MM.1S (cell line): ENCODE measurements at regions not wholly inside any gene's neighbourhood (a gene's known extent, or its start where the extent isn't known, plus 50 kb on each side); places are given as distances from the start of the nearest gene placed in this dataset.
A peak's percentile ranks its signal among the peaks of the same experiment; 100 is the strongest.

Experiments
- DNase-seq: peaks from one replicate; pipeline ENCODE4 v3.0.0-alpha.2; 2015
- H2AFZ ChIP-seq: fragments of 300-600 bp; sonication (generic); 2 replicates; pipeline ENCODE4 v1.6.0; 2016; ENCODE audit warnings: antibody characterized with exemption, low read length
- H3F3A ChIP-seq: fragments of 300-600 bp; sonication (generic); 2 replicates; pipeline ENCODE4 v1.6.1; 2016; ENCODE audit warnings: mild to moderate bottlenecking, antibody characterized with exemption, low read length, moderate library complexity, mixed read lengths; ENCODE audit not compliant: insufficient read depth
- H3K27ac ChIP-seq: fragments of 300-600 bp; sonication (generic); 2 replicates; pipeline ENCODE4 v1.5.1; 2016; ENCODE audit warnings: mild to moderate bottlenecking, low read length
- H3K27me3 ChIP-seq: fragments of 300-600 bp; sonication (generic); replicated peaks from 2 replicates; pipeline ENCODE4 v1.6.0; 2016; ENCODE audit warnings: low read length; ENCODE audit not compliant: insufficient read depth
- H3K36me3 ChIP-seq: fragments of 300-600 bp; sonication (generic); replicated peaks from 2 replicates; pipeline ENCODE4 v1.6.1; 2016; ENCODE audit warnings: mild to moderate bottlenecking, low read length, mixed read lengths; ENCODE audit not compliant: insufficient read depth
- H3K4me1 ChIP-seq: fragments of 300-600 bp; sonication (generic); 2 replicates; pipeline ENCODE4 v1.6.1; 2016; ENCODE audit warnings: low read length, mixed read lengths
- H3K4me2 ChIP-seq: fragments of 300-600 bp; sonication (generic); 2 replicates; pipeline ENCODE4 v1.6.0; 2016; ENCODE audit warnings: low read depth, low read length
- H3K4me3 ChIP-seq: fragments of 300-600 bp; sonication (generic); 2 replicates; pipeline ENCODE4 v1.5.1; 2016; ENCODE audit warnings: low read length, mixed read lengths
- H3K79me2 ChIP-seq: fragments of 300-600 bp; sonication (generic); 2 replicates; pipeline ENCODE4 v1.6.1; 2016; ENCODE audit warnings: mixed run types, low read length, mixed read lengths
- H3K9ac ChIP-seq: fragments of 300-600 bp; sonication (generic); 2 replicates; pipeline ENCODE4 v1.6.1; 2016; ENCODE audit warnings: low read length, mixed read lengths
- H3K9me2 ChIP-seq: fragments of 300-600 bp; sonication (generic); replicated peaks from 2 replicates; pipeline ENCODE4 v1.6.1; 2016; ENCODE audit warnings: mild to moderate bottlenecking, low read length, mixed read lengths; ENCODE audit not compliant: insufficient read depth
- H3K9me3 ChIP-seq: fragments of 300-600 bp; sonication (generic); replicated peaks from 2 replicates; pipeline ENCODE4 v1.6.1; 2016; ENCODE audit warnings: mild to moderate bottlenecking, low read length, mixed read lengths; ENCODE audit not compliant: insufficient read depth
- H4K20me1 ChIP-seq: fragments of 300-600 bp; sonication (generic); 2 replicates; pipeline ENCODE4 v1.6.1; 2016; ENCODE audit warnings: mild to moderate bottlenecking, low read length, moderate library complexity, mixed read lengths; ENCODE audit not compliant: insufficient read depth
- EZH2 ChIP-seq: fragments of 300-600 bp; sonication (generic); optimal IDR thresholded peaks from 2 replicates; pipeline ENCODE3; 2017; ENCODE audit warnings: low read depth, mild to moderate bottlenecking, antibody characterized with exemption, low read length, mixed read lengths
- EZH2phosphoT487 ChIP-seq: fragments of 300-600 bp; sonication (generic); IDR thresholded peaks from 2 replicates; pipeline ENCODE4 v1.6.1; 2018; ENCODE audit warnings: antibody characterized with exemption, low read length
- TF ChIP-seq, protein P1 (sequence below): fragments of 300-600 bp; sonication (generic); IDR thresholded peaks from 2 replicates; pipeline ENCODE4 v1.5.1; 2016; ENCODE audit warnings: antibody characterized with exemption, low read length, mixed read lengths

- Histone ChIP-seq H3K36me3 (no peaks in the 10 kb centered on the region), H3K4me2 (no peak overlapping the region), H3K9me3 (no peaks in the 10 kb centered on the region), H4K20me1 (no peaks in the 10 kb centered on the region), H3F3A (no peaks in the 10 kb centered on the region), H3K9me2 (no peaks in the 10 kb centered on the region), H3K27ac (no peak overlapping the region), H3K9ac (no peak overlapping the region), H3K4me1 (0 out of 2 replicates have a peak, but pooled peaks cover 4% of the 10 kb centered on the region), H3K27me3 (no peaks in the 10 kb centered on the region), H2AFZ (no peak overlapping the region), H3K79me2 (no peaks in the 10 kb centered on the region), H3K4me3 (no peak overlapping the region)
- DNase-seq = no peak
- TF ChIP-seq EZH2 (no peak), EZH2phosphoT487 (no peak)
- TF ChIP-seq, protein P1, sequence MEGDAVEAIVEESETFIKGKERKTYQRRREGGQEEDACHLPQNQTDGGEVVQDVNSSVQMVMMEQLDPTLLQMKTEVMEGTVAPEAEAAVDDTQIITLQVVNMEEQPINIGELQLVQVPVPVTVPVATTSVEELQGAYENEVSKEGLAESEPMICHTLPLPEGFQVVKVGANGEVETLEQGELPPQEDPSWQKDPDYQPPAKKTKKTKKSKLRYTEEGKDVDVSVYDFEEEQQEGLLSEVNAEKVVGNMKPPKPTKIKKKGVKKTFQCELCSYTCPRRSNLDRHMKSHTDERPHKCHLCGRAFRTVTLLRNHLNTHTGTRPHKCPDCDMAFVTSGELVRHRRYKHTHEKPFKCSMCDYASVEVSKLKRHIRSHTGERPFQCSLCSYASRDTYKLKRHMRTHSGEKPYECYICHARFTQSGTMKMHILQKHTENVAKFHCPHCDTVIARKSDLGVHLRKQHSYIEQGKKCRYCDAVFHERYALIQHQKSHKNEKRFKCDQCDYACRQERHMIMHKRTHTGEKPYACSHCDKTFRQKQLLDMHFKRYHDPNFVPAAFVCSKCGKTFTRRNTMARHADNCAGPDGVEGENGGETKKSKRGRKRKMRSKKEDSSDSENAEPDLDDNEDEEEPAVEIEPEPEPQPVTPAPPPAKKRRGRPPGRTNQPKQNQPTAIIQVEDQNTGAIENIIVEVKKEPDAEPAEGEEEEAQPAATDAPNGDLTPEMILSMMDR = no peak
Measured at GRCh38 chr4:100576570-100576969, 58.7 kb upstream of the EMCN start.

DNA sequence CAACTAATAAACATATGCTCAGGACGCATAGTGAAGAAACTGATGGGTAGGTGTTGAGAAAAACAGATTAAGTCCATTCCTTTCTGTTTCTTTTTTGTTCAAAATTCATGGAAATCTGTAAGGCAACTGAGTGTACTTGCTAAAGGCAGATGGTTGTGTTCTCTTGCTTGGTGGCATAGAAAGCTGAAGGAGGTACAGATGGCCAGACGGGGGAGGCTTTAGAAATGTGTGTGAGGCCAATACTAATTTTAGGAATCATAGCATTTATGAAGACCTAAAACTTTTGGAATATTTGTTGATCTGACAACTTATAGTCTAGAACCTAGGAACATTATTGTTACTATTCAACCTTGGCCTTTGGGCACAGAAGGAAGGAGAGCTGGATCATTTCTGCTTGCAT is 56.8 kb upstream of the EMCN start:
- H4K20me1 ChIP-seq = no peaks in the 10 kb centered on the region
- no peak overlapping the region for H3K27ac ChIP-seq
- H3K79me2 ChIP-seq = no peaks in the 10 kb centered on the region
- DNase-seq = no peak
- H2AFZ ChIP-seq = no peak overlapping the region
- H3K4me2 ChIP-seq = no peak overlapping the region
- no peaks in the 10 kb centered on the region for H3K4me1 ChIP-seq
- no peaks in the 10 kb centered on the region for H3K9me3 ChIP-seq
- H3K27me3 ChIP-seq = no peaks in the 10 kb centered on the region
- H3F3A ChIP-seq = 0 out of 2 replicates have a peak, but pooled peaks cover under 1% of the 10 kb centered on the region
- no peak overlapping the region for H3K4me3 ChIP-seq
- H3K36me3 ChIP-seq = no peaks in the 10 kb centered on the region
- TF ChIP-seq, protein P1 = no peak
- TF ChIP-seq EZH2phosphoT487 (no peak), EZH2 (no peak)
- H3K9ac ChIP-seq = no peak overlapping the region
- H3K9me2 ChIP-seq = no peaks in the 10 kb centered on the region

DNA sequence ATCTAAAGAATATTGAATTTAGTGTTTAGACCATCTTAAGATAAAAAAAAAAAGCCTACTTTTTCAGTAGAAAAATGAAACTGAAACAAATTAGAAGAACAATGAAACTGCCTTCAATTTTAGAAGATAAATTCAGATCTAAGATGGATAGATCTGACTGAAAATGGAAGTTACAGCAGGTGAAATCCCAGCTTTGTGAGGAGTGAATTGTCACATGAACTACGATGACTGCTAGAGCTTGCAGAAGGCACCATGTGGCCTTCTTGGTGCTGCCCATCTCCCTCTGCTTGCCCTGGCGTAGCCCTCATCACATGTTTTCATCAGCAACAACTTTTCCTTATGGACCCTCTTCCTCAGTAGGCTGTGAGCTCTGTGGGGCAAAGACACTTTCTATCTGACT is 51.4 kb upstream of the EMCN start:
- no peaks in the 10 kb centered on the region for H4K20me1 ChIP-seq
- peak overlapping the region; percentile 45 for H2AFZ ChIP-seq
- H3K79me2 ChIP-seq = no peaks in the 10 kb centered on the region
- H3K4me3 ChIP-seq = peak overlapping the region; percentile 18
- H3K4me2 ChIP-seq = peak overlapping the region; percentile 40
- peak overlapping the region; percentile 55; the same call in 1 of the 2 replicates for H3K27ac ChIP-seq
- peaks cover 13% of the 10 kb centered on the region; the same call in 1 of the 2 replicates for H3F3A ChIP-seq
- no peaks in the 10 kb centered on the region for H3K36me3 ChIP-seq
- no peaks in the 10 kb centered on the region for H3K9me3 ChIP-seq
- peak overlapping the region; percentile 7; the same call in 1 of the 2 replicates for H3K9ac ChIP-seq
- peak; percentile 71 for DNase-seq
- TF ChIP-seq EZH2phosphoT487 (no peak), EZH2 (no peak)
- TF ChIP-seq, protein P1 = no peak
- peaks cover 3% of the 10 kb centered on the region; the same call in 1 of the 2 replicates for H3K4me1 ChIP-seq
- no peaks in the 10 kb centered on the region for H3K9me2 ChIP-seq
- H3K27me3 ChIP-seq = no peaks in the 10 kb centered on the region
